ENCODE measurements at regions not wholly inside any gene's neighbourhood (a gene's known extent, or its start where the extent isn't known, plus 50 kb on each side); places are given as distances from the start of the nearest gene placed in this dataset.

DNA sequence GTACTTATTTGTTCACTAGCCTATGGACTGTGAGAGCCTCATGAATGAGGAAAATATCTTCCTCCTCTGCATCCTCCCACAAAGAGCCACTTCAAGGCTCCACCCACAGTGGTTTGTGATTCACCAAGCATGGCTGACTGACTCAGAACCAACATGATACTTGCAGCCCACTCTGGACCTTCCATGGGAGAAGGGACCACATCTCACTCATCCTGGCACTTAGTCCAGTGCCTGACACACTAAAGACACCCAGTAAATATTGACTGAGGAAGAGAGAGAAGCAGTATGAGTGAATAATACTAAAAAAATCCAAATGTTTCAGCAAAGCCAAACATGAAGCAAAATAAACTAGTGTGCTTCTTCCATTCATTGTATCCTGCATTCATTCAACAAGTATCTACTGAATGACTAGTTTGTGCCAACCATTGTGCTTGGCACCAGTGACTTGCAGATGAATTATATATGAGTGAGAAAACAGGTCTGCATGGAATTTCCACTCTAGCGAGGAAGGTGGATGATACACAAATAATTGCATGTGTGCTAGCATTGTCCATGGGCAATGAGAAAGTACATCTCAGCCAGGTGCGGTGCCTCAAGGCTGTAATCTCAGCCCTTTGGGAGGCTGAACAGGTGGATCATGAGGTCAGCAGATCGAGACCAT lies 54.9 kb upstream of the BLID start:
- TF ChIP-seq, protein P1, sequence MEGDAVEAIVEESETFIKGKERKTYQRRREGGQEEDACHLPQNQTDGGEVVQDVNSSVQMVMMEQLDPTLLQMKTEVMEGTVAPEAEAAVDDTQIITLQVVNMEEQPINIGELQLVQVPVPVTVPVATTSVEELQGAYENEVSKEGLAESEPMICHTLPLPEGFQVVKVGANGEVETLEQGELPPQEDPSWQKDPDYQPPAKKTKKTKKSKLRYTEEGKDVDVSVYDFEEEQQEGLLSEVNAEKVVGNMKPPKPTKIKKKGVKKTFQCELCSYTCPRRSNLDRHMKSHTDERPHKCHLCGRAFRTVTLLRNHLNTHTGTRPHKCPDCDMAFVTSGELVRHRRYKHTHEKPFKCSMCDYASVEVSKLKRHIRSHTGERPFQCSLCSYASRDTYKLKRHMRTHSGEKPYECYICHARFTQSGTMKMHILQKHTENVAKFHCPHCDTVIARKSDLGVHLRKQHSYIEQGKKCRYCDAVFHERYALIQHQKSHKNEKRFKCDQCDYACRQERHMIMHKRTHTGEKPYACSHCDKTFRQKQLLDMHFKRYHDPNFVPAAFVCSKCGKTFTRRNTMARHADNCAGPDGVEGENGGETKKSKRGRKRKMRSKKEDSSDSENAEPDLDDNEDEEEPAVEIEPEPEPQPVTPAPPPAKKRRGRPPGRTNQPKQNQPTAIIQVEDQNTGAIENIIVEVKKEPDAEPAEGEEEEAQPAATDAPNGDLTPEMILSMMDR (IDR thresholded peaks at IDR 0.05; ENCODE audit: unreplicated experiment): no peak
- Mint-ChIP-seq H3K27me3 (ENCODE audit: unreplicated experiment) (no peaks in the 10 kb centered on the region), H3K4me1 (ENCODE audit: low read depth, unreplicated experiment) (no peaks in the 10 kb centered on the region), H3K27ac (ENCODE audit: unreplicated experiment) (no peak overlapping the region), H3K36me3 (ENCODE audit: insufficient read depth, unreplicated experiment) (no peaks in the 10 kb centered on the region), H3K9me3 (ENCODE audit: low read depth, unreplicated experiment) (no peaks in the 10 kb centered on the region), H3K4me3 (ENCODE audit: low read depth, unreplicated experiment) (no peak overlapping the region)
- BruUV-seq (replicated peaks): no TSS peak
- no peak for DNase-seq
- intact Hi-C loops (cut with micrococcal nuclease; ENCODE audit: unreplicated experiment): no loop called here
- CTCF ChIA-PET: no interaction called here

DNA sequence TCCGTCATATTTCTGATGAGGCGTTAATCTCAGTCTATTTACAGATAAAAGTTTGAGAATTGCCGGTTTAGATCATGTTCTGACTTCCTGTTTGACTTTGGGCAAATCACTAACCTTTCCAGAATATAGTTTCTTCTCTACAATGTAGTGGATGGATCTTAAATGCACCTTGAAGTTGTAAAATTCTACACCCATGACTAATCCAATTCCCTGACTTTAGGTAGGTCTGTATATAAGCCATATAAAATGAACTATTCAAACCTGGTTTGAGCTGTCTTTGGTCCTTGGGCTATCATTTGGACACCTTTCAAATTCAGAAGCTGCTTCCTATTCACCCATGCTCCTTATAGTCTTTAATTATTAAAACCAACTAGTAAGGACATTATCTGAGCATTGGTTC lies 52.2 kb upstream of the BLID start:
- Mint-ChIP-seq H3K27me3 (ENCODE audit: unreplicated experiment) (no peaks in the 10 kb centered on the region), H3K27ac (ENCODE audit: unreplicated experiment) (no peak overlapping the region), H3K4me3 (ENCODE audit: low read depth, unreplicated experiment) (no peak overlapping the region), H3K36me3 (ENCODE audit: insufficient read depth, unreplicated experiment) (no peaks in the 10 kb centered on the region), H3K9me3 (ENCODE audit: low read depth, unreplicated experiment) (no peaks in the 10 kb centered on the region), H3K4me1 (ENCODE audit: low read depth, unreplicated experiment) (no peaks in the 10 kb centered on the region)
- no TSS peak for BruUV-seq (replicated peaks)
- intact Hi-C loops (cut with micrococcal nuclease; ENCODE audit: unreplicated experiment): no loop called here
- DNase-seq: no peak
- CTCF ChIA-PET: interaction anchor here (0.6 kb wide), 1 partner anchor 1602 kb away, joined by 3 read pairs; no protein-coding TSS in a partner anchor
- TF ChIP-seq, protein P1 (IDR thresholded peaks at IDR 0.05; ENCODE audit: unreplicated experiment): no peak

DNA sequence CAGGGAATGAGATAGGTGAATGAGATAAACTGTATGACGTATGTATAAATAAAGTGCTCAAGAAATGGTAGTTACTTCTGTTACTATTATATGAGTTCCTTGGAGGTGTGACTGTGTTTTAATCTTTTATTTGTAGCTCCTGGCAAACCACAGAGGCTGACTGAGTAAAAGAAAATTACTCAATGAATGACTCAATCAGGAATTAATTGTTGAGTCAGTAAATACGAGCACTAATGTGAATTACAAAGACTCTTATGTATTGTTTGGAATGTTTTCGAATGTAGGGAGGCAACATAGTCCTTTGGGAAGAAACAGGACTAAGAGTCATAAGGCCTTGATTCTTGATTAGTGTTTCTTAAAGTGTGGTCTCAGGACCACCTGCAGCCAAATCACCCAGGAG lies 51.1 kb upstream of the BLID start:
- intact Hi-C loops (cut with micrococcal nuclease; ENCODE audit: unreplicated experiment): no loop called here
- no peaks in the 10 kb centered on the region for H3K4me1 Mint-ChIP-seq (ENCODE audit: low read depth, unreplicated experiment)
- no TSS peak for BruUV-seq (replicated peaks)

DNA sequence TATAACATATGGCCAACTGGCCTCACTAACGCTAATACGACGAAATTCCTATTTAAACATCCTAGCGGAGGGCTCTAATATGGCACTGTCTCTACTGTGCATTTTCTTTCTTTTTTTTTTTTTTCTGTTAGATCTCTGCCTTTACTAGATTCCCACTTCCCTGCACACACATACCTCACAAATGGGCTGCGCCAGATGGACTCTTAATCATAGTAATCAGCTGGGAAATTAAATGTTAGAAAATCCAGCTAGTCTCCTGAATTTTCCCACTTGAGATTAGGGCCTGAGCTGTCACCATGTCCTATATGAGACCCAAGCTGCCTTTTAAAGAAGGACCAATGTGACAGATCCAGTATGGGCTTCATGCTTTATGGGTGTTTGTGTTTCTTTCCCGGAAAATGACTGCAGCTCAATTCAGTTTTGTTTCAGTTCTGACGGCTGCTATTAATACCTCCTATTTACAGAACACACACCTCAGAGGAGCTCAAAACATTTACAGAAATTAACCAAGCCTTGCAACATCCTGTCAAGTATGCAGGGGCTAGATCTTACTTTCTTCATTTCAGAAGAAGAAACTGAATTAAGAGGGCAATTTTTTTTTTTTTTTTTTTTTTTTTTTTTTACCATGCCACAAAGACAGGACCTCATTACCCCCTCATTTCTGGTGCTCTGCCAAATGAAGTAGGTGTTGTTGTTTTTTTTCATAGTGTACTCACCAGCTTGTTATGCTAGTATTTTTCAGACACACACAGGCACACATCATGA lies 49.8 kb upstream of the BLID start:
- no peak overlapping the region for H3K4me3 Mint-ChIP-seq (ENCODE audit: low read depth, unreplicated experiment)
- BruUV-seq (replicated peaks): no TSS peak
- no peaks in the 10 kb centered on the region for H3K4me1 Mint-ChIP-seq (ENCODE audit: low read depth, unreplicated experiment)
- CTCF ChIA-PET: no interaction called here
- TF ChIP-seq, protein P1 (IDR thresholded peaks at IDR 0.05; ENCODE audit: unreplicated experiment): no peak
- intact Hi-C loops (cut with micrococcal nuclease; ENCODE audit: unreplicated experiment): no loop called here
- no peaks in the 10 kb centered on the region for H3K9me3 Mint-ChIP-seq (ENCODE audit: low read depth, unreplicated experiment)
- H3K27ac Mint-ChIP-seq (ENCODE audit: unreplicated experiment): no peak overlapping the region
- no peaks in the 10 kb centered on the region for H3K27me3 Mint-ChIP-seq (ENCODE audit: unreplicated experiment)
- no peak for DNase-seq
- H3K36me3 Mint-ChIP-seq (ENCODE audit: insufficient read depth, unreplicated experiment): no peaks in the 10 kb centered on the region

More for the DNA sequence above, 51.1 kb upstream of the BLID start:
- H3K27ac Mint-ChIP-seq (ENCODE audit: unreplicated experiment): no peak overlapping the region
- H3K4me3 Mint-ChIP-seq (ENCODE audit: low read depth, unreplicated experiment): no peak overlapping the region
- CTCF ChIA-PET: interaction anchor here (0.6 to 0.7 kb wide), 2 partner anchors 425 to 1094 kb away, joined by 3 read pairs; no protein-coding TSS in a partner anchor
- TF ChIP-seq, protein P1 (IDR thresholded peaks at IDR 0.05; ENCODE audit: unreplicated experiment): no peak
- no peaks in the 10 kb centered on the region for H3K9me3 Mint-ChIP-seq (ENCODE audit: low read depth, unreplicated experiment)
- H3K36me3 Mint-ChIP-seq (ENCODE audit: insufficient read depth, unreplicated experiment): no peaks in the 10 kb centered on the region
- no peak for DNase-seq
- H3K27me3 Mint-ChIP-seq (ENCODE audit: unreplicated experiment): no peaks in the 10 kb centered on the region

All from Calu3 (cell line).